NCI-H345 treated with DMSO at 0.1 percent for 48 hours (cell line): ENCODE measurements at regions not wholly inside any gene's neighbourhood (a gene's known extent, or its start where the extent isn't known, plus 50 kb on each side); places are given as distances from the start of the nearest gene placed in this dataset.

ENCODE experiments used
- DNase-seq: peaks from one replicate; lab custom pipeline; 2025; ENCODE audit not compliant: unreplicated experiment; lab: John Stamatoyannopoulos, UW

GRCh38 chr11:112511271-112511670, 250.6 kb upstream of the PLET1 start:
- DNase-seq, result no peak

GRCh38 chr11:112511911-112512310, 251.3 kb upstream of the PLET1 start:
- DNase-seq, result peak; percentile 2

- no peak for DNase-seq
These were observed 252.8 kb upstream of the PLET1 start for GRCh38 chr11:112513417-112513816.

- DNase-seq, result no peak
These were observed 253.5 kb upstream of the PLET1 start for GRCh38 chr11:112514011-112514740.

- no peak for DNase-seq
These were observed 255.6 kb upstream of the PLET1 start for GRCh38 chr11:112516261-112516660.

- DNase-seq, result no peak
These were observed 256.1 kb upstream of the PLET1 start for GRCh38 chr11:112516755-112517154.

- no peak for DNase-seq
These were observed 257.7 kb upstream of the PLET1 start for GRCh38 chr11:112518371-112518770.

- DNase-seq, result no peak
These were observed 259.1 kb upstream of the PLET1 start for GRCh38 chr11:112519751-112520150.

GRCh38 chr11:112520354-112520753, 259.7 kb upstream of the PLET1 start:
- no peak for DNase-seq

- DNase-seq, result no peak
These were observed 261.9 kb upstream of the PLET1 start for GRCh38 chr11:112522536-112522935.

- DNase-seq, result no peak
These were observed 262.4 kb upstream of the PLET1 start for GRCh38 chr11:112523031-112523430.

GRCh38 chr11:112523477-112523876, 262.8 kb upstream of the PLET1 start:
- DNase-seq, result peak; percentile 37

- no peak for DNase-seq
These were observed 263.3 kb upstream of the PLET1 start for GRCh38 chr11:112523951-112524350.

- no peak for DNase-seq
These were observed 264.1 kb upstream of the PLET1 start for GRCh38 chr11:112524798-112525197.

- DNase-seq, result no peak
These were observed 264.6 kb upstream of the PLET1 start for GRCh38 chr11:112525270-112525669.

GRCh38 chr11:112525844-112526590, 265.4 kb upstream of the PLET1 start:
- DNase-seq, result no peak

- no peak for DNase-seq
These were observed 266.2 kb upstream of the PLET1 start for GRCh38 chr11:112526699-112527416.

- no peak for DNase-seq
These were observed 268.4 kb upstream of the PLET1 start for GRCh38 chr11:112529071-112529470.

- DNase-seq, result no peak
These were observed 271.8 kb upstream of the PLET1 start for GRCh38 chr11:112532506-112532905.

- DNase-seq, result no peak
These were observed 273.0 kb upstream of the PLET1 start for GRCh38 chr11:112533682-112534081.

GRCh38 chr11:112534208-112534607, 273.5 kb upstream of the PLET1 start:
- DNase-seq, result no peak

- DNase-seq, result no peak
These were observed 276.4 kb upstream of the PLET1 start for GRCh38 chr11:112537026-112537425.
